ENCODE measurements at regions not wholly inside any gene's neighbourhood (a gene's known extent, or its start where the extent isn't known, plus 50 kb on each side); places are given as distances from the start of the nearest gene placed in this dataset.

DNA sequence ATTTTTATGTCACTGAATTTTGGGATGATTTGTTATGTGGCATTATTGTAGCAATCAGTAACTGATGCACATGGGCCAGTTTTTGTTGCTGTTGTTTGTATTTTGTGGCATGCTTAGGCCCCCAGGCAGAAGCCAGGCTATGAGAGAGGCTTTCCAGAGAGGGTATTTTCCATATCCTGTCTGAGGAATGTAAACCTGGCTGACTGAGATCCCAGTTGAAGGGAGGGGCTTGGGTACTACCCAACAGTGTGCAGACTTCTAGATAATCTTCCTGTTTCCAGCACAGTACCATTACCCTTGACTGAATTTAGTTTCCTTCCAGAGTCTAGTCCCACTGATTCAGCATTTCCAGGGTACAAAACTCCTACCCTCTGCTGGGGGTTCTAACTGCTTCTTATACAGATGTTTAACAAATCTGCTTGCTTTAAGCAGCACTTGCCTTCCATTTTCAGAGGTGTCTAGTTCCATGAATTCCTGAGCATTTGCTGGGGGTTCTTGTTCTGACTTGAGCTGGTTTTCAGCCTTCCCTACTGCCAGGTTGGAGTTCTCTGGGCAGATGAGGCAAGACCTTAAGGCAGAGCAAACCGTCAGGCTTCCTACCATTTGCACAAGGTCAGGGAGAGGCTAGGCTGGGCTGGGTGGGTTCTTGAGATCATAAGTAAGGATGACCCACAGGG, 104.7 kb upstream of the EGFL6 start:
- TF ChIP-seq EP300 (IDR thresholded peaks at IDR 0.05) = no peak
- TF ChIP-seq, protein P1, sequence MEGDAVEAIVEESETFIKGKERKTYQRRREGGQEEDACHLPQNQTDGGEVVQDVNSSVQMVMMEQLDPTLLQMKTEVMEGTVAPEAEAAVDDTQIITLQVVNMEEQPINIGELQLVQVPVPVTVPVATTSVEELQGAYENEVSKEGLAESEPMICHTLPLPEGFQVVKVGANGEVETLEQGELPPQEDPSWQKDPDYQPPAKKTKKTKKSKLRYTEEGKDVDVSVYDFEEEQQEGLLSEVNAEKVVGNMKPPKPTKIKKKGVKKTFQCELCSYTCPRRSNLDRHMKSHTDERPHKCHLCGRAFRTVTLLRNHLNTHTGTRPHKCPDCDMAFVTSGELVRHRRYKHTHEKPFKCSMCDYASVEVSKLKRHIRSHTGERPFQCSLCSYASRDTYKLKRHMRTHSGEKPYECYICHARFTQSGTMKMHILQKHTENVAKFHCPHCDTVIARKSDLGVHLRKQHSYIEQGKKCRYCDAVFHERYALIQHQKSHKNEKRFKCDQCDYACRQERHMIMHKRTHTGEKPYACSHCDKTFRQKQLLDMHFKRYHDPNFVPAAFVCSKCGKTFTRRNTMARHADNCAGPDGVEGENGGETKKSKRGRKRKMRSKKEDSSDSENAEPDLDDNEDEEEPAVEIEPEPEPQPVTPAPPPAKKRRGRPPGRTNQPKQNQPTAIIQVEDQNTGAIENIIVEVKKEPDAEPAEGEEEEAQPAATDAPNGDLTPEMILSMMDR (IDR thresholded peaks at IDR 0.05) = no peak
